ENCODE measurements at regions not wholly inside any gene's neighbourhood (a gene's known extent, or its start where the extent isn't known, plus 50 kb on each side); places are given as distances from the start of the nearest gene placed in this dataset.

DNA sequence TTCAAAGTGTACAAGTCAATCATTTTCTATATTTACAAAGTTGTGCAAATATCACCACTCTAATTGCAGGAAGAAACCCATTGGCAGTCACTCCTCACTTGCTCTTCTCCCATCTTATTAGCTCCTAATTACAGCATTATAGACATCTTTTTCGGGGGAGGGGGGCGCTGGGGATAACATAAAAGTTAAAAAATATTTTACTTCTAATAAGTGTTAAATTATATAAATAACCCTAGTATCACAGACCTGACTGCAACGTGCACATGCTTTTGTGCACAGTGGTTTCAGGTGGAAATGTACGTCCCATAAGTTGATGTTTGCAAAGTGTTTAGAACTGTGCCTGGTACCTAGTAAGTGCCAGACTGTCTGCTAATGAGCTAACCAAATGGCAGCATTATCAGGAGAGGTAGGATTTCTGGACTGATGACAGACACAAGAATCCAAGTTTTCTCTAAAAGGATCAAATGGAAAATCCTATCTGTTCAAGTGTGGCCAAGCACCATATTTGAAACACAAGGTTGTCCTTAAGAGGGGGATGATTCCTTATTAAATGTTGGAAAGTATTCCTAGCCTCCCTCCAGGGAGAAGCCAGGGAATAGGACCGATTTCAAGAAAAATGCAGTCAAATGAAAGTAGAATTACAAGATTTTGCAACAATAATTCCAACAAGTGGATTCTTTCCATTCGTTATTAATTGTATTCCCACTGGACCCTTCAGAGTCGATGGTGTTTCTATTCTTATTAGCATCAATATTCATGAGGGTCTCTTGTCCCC is 70.0 kb downstream of the ACKR3 start:
- TF ChIP-seq, protein P1, sequence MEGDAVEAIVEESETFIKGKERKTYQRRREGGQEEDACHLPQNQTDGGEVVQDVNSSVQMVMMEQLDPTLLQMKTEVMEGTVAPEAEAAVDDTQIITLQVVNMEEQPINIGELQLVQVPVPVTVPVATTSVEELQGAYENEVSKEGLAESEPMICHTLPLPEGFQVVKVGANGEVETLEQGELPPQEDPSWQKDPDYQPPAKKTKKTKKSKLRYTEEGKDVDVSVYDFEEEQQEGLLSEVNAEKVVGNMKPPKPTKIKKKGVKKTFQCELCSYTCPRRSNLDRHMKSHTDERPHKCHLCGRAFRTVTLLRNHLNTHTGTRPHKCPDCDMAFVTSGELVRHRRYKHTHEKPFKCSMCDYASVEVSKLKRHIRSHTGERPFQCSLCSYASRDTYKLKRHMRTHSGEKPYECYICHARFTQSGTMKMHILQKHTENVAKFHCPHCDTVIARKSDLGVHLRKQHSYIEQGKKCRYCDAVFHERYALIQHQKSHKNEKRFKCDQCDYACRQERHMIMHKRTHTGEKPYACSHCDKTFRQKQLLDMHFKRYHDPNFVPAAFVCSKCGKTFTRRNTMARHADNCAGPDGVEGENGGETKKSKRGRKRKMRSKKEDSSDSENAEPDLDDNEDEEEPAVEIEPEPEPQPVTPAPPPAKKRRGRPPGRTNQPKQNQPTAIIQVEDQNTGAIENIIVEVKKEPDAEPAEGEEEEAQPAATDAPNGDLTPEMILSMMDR (IDR thresholded peaks at IDR 0.05) = no peak
- no peak for TF ChIP-seq EP300 (IDR thresholded peaks at IDR 0.05)

Measured in ovary (tissue), 3 donors.